ENCODE measurements at regions not wholly inside any gene's neighbourhood (a gene's known extent, or its start where the extent isn't known, plus 50 kb on each side); places are given as distances from the start of the nearest gene placed in this dataset.

- peaks cover 4% of the 10 kb centered on the region for H3K9me3 Mint-ChIP-seq (ENCODE audit: unreplicated experiment)
- TF ChIP-seq CTCF (IDR thresholded peaks at IDR 0.05; ENCODE audit: unreplicated experiment), result no peak
- no peak overlapping the region for H3K27ac Mint-ChIP-seq (ENCODE audit: unreplicated experiment)
- no peaks in the 10 kb centered on the region for H3K4me1 Mint-ChIP-seq (ENCODE audit: unreplicated experiment)
- peaks cover 10% of the 10 kb centered on the region for H3K36me3 Mint-ChIP-seq (ENCODE audit: low read depth, unreplicated experiment)
- no peak overlapping the region for H3K4me3 Mint-ChIP-seq (ENCODE audit: unreplicated experiment)
- no peaks in the 10 kb centered on the region for H3K27me3 Mint-ChIP-seq (ENCODE audit: unreplicated experiment)
- no peak for DNase-seq (ENCODE audit: low spot score)
These were observed 108.7 kb upstream of the UBE2E2 start for GRCh38 chr3:23094412-23094811.

- Mint-ChIP-seq H3K9me3 (ENCODE audit: unreplicated experiment) (peaks cover 4% of the 10 kb centered on the region), H3K36me3 (ENCODE audit: low read depth, unreplicated experiment) (peaks cover 10% of the 10 kb centered on the region), H3K27me3 (ENCODE audit: unreplicated experiment) (no peaks in the 10 kb centered on the region), H3K4me3 (ENCODE audit: unreplicated experiment) (no peak overlapping the region), H3K4me1 (ENCODE audit: unreplicated experiment) (no peaks in the 10 kb centered on the region), H3K27ac (ENCODE audit: unreplicated experiment) (no peak overlapping the region)
- no peak for TF ChIP-seq CTCF (IDR thresholded peaks at IDR 0.05; ENCODE audit: unreplicated experiment)
- no peak for DNase-seq (ENCODE audit: low spot score)
These were observed 108.2 kb upstream of the UBE2E2 start for GRCh38 chr3:23094890-23095462.

DNA sequence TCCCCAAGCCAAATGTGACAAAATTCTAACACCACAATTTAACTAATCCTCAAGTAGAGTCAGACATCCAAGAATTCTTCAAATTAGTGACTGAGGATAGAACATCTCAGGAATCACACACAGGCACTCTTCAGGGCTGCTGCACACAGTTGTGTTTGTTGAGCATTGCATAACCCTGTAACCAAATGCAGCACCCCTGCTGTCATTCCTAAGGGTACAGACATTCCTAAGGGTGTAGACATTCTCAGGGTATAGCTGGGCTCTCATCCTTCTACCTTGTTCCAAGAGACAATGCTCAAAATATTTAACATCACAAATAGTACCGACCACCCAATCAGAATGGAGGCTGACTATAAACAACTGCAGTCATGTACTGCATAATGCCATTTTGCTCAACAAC lies 107.1 kb upstream of the UBE2E2 start:
- Mint-ChIP-seq H3K9me3 (ENCODE audit: unreplicated experiment) (peaks cover 4% of the 10 kb centered on the region), H3K4me3 (ENCODE audit: unreplicated experiment) (no peak overlapping the region), H3K27ac (ENCODE audit: unreplicated experiment) (no peak overlapping the region), H3K27me3 (ENCODE audit: unreplicated experiment) (no peaks in the 10 kb centered on the region), H3K4me1 (ENCODE audit: unreplicated experiment) (no peaks in the 10 kb centered on the region), H3K36me3 (ENCODE audit: low read depth, unreplicated experiment) (peaks cover 10% of the 10 kb centered on the region)
- TF ChIP-seq CTCF (IDR thresholded peaks at IDR 0.05; ENCODE audit: unreplicated experiment), result no peak
- no peak for DNase-seq (ENCODE audit: low spot score)

DNA sequence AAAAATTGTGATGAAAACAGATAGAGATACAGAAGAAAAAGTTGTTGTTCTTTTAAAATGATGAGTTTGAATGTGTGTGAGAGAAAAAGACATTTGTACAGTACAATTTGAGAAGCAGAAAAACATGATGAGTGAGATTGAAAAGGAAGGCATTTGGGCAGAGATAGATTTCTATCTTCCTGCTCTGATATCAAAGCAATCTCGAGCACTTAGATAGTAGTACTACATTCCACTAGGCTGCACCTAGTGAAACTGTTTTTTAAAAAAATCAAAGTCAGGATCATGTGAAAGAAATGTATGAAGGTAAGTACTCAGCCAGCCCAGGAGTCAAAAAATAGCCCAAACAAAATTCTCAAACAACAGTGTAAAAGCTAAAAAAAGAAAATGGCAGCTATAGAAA lies 104.1 kb upstream of the UBE2E2 start:
- Mint-ChIP-seq H3K9me3 (ENCODE audit: unreplicated experiment) (no peaks in the 10 kb centered on the region), H3K27me3 (ENCODE audit: unreplicated experiment) (no peaks in the 10 kb centered on the region), H3K4me3 (ENCODE audit: unreplicated experiment) (no peak overlapping the region), H3K4me1 (ENCODE audit: unreplicated experiment) (no peaks in the 10 kb centered on the region), H3K36me3 (ENCODE audit: low read depth, unreplicated experiment) (no peaks in the 10 kb centered on the region), H3K27ac (ENCODE audit: unreplicated experiment) (no peak overlapping the region)
- no peak for DNase-seq (ENCODE audit: low spot score)
- no peak for TF ChIP-seq CTCF (IDR thresholded peaks at IDR 0.05; ENCODE audit: unreplicated experiment)

DNA sequence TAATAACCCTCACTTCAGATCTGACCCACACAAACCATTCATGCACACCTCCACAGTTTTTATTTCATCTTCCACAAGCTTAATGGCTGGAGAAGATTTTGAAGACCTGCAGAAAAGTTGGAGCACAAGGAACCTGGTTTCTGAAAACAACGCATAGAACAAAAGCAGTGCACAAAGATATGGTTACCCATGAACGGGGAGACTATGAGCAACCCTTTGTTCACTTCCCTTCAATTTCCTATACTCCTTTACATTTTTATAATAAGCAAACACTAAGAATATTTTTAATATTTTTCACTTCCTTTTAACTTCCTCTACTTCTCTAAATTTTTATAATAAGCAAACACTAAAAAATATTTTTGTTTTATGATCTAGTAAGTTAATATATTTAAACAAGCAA lies 103.5 kb upstream of the UBE2E2 start:
- Mint-ChIP-seq H3K27me3 (ENCODE audit: unreplicated experiment) (no peaks in the 10 kb centered on the region), H3K27ac (ENCODE audit: unreplicated experiment) (no peak overlapping the region), H3K36me3 (ENCODE audit: low read depth, unreplicated experiment) (no peaks in the 10 kb centered on the region), H3K4me1 (ENCODE audit: unreplicated experiment) (peaks cover 2% of the 10 kb centered on the region), H3K4me3 (ENCODE audit: unreplicated experiment) (no peak overlapping the region), H3K9me3 (ENCODE audit: unreplicated experiment) (no peaks in the 10 kb centered on the region)
- TF ChIP-seq CTCF (IDR thresholded peaks at IDR 0.05; ENCODE audit: unreplicated experiment), result no peak
- no peak for DNase-seq (ENCODE audit: low spot score)

All from endothelial cell (in vitro differentiated cells).